DMS114 treated with DMSO at 0.1 percent for 48 hours (cell line): ENCODE measurements at regions not wholly inside any gene's neighbourhood (a gene's known extent, or its start where the extent isn't known, plus 50 kb on each side); places are given as distances from the start of the nearest gene placed in this dataset.
"Not testable (repeated sequence)": the region's sequence is repeated elsewhere in the genome, so short reads cannot be mapped to it uniquely, and the experiment has no call there.

Source experiments
- DNase-seq: peaks from one replicate; lab custom pipeline; 2025; ENCODE audit not compliant: unreplicated experiment; lab: John Stamatoyannopoulos, UW

- DNase-seq, result no peak
Observed at GRCh38 chr10:63994371-63994770, 473.2 kb downstream of the REEP3 start.

GRCh38 chr10:64007157-64007556 lies 486.0 kb downstream of the REEP3 start:
- DNase-seq, result no peak

GRCh38 chr10:64010711-64011110 lies 489.5 kb downstream of the REEP3 start:
- DNase-seq, result no peak

- DNase-seq, result no peak
Observed at GRCh38 chr10:64011912-64012714, 490.9 kb downstream of the REEP3 start.

GRCh38 chr10:64014281-64014680 lies 493.1 kb downstream of the REEP3 start:
- DNase-seq, result no peak

- DNase-seq, result no peak
Observed at GRCh38 chr10:64023926-64024470, 502.8 kb downstream of the REEP3 start.

- DNase-seq, result no peak
Observed at GRCh38 chr10:64033711-64034110, 512.5 kb downstream of the REEP3 start.

- DNase-seq, result no peak
Observed at GRCh38 chr10:64036321-64036930, 515.2 kb downstream of the REEP3 start.

GRCh38 chr10:64037071-64037661 lies 516.0 kb downstream of the REEP3 start:
- no peak for DNase-seq

GRCh38 chr10:64038107-64038506 lies 516.9 kb downstream of the REEP3 start:
- no peak for DNase-seq

- no peak for DNase-seq
Observed at GRCh38 chr10:64039198-64039597, 518.0 kb downstream of the REEP3 start.

- DNase-seq, result no peak
Observed at GRCh38 chr10:64040781-64041180, 519.6 kb downstream of the REEP3 start.

GRCh38 chr10:64041185-64041988 lies 520.2 kb downstream of the REEP3 start:
- peak; percentile 83 for DNase-seq

GRCh38 chr10:64041989-64042490 lies 520.8 kb downstream of the REEP3 start:
- no peak for DNase-seq

GRCh38 chr10:64044098-64044497 lies 522.9 kb downstream of the REEP3 start:
- DNase-seq, result no peak

GRCh38 chr10:64044957-64045632 lies 523.9 kb downstream of the REEP3 start:
- DNase-seq, result not testable (repeated sequence)

GRCh38 chr10:64054392-64054791 lies 533.2 kb downstream of the REEP3 start:
- DNase-seq, result no peak

- no peak for DNase-seq
Observed at GRCh38 chr10:64059884-64060283, 538.7 kb downstream of the REEP3 start.

- DNase-seq, result no peak
Observed at GRCh38 chr10:64060389-64060788, 539.2 kb downstream of the REEP3 start.

- DNase-seq, result no peak
Observed at GRCh38 chr10:64062793-64063192, 541.6 kb downstream of the REEP3 start.
